Fibroblast of the aortic adventitia (primary cell): ENCODE measurements at regions not wholly inside any gene's neighbourhood (a gene's known extent, or its start where the extent isn't known, plus 50 kb on each side); places are given as distances from the start of the nearest gene placed in this dataset.

ENCODE experiments used
- DNase-seq: peaks from one replicate; pipeline ENCODE4 v3.0.0-alpha.2; 2010; ENCODE audit warnings: low read depth
- H3K4me3 ChIP-seq: 2 replicates; pipeline ENCODE4 v1.5.1; 2011; ENCODE audit warnings: low read depth, mild to moderate bottlenecking, control low read depth, low read length, moderate library complexity
- CTCF ChIP-seq: IDR thresholded peaks from 2 replicates; pipeline ENCODE4 v1.5.1; 2011; ENCODE audit warnings: mild to moderate bottlenecking, low read length, control low read depth, inconsistent platforms; ENCODE audit not compliant: insufficient read depth

- no peak for DNase-seq
- H3K4me3 ChIP-seq: no peak overlapping the region
- no peak for TF ChIP-seq CTCF
Observed at GRCh38 chr1:5002676-5003075, 348.3 kb downstream of the AJAP1 start.

GRCh38 chr1:5001466-5001865 is 347.1 kb downstream of the AJAP1 start:
- no peak for DNase-seq
- no peak for TF ChIP-seq CTCF
- H3K4me3 ChIP-seq: no peak overlapping the region

GRCh38 chr1:4986306-4986705 is 331.9 kb downstream of the AJAP1 start:
- no peak for DNase-seq
- TF ChIP-seq CTCF: no peak
- H3K4me3 ChIP-seq: no peak overlapping the region

- H3K4me3 ChIP-seq: no peak overlapping the region
- DNase-seq: no peak
- TF ChIP-seq CTCF: no peak
Observed at GRCh38 chr1:4984841-4985240, 330.4 kb downstream of the AJAP1 start.

GRCh38 chr1:4980211-4980610 is 325.8 kb downstream of the AJAP1 start:
- H3K4me3 ChIP-seq: no peak overlapping the region
- DNase-seq: no peak
- TF ChIP-seq CTCF: no peak

- no peak overlapping the region for H3K4me3 ChIP-seq
- DNase-seq: no peak
- no peak for TF ChIP-seq CTCF
Observed at GRCh38 chr1:4978660-4979390, 324.4 kb downstream of the AJAP1 start.

GRCh38 chr1:4977701-4978100 is 323.3 kb downstream of the AJAP1 start:
- no peak for TF ChIP-seq CTCF
- no peak for DNase-seq
- H3K4me3 ChIP-seq: no peak overlapping the region
